ENCODE measurements at regions not wholly inside any gene's neighbourhood (a gene's known extent, or its start where the extent isn't known, plus 50 kb on each side); places are given as distances from the start of the nearest gene placed in this dataset.
A peak's percentile ranks its signal among the peaks of the same experiment; 100 is the strongest.

- H3K27me3 ChIP-seq, result no peaks in the 10 kb centered on the region
- TF ChIP-seq EP300 (IDR thresholded peaks at IDR 0.05), result no peak
- TF ChIP-seq POLR2A (IDR thresholded peaks at IDR 0.05), result no peak
- TF ChIP-seq POLR2AphosphoS5 (IDR thresholded peaks at IDR 0.05), result no peak
- TF ChIP-seq, protein P1, sequence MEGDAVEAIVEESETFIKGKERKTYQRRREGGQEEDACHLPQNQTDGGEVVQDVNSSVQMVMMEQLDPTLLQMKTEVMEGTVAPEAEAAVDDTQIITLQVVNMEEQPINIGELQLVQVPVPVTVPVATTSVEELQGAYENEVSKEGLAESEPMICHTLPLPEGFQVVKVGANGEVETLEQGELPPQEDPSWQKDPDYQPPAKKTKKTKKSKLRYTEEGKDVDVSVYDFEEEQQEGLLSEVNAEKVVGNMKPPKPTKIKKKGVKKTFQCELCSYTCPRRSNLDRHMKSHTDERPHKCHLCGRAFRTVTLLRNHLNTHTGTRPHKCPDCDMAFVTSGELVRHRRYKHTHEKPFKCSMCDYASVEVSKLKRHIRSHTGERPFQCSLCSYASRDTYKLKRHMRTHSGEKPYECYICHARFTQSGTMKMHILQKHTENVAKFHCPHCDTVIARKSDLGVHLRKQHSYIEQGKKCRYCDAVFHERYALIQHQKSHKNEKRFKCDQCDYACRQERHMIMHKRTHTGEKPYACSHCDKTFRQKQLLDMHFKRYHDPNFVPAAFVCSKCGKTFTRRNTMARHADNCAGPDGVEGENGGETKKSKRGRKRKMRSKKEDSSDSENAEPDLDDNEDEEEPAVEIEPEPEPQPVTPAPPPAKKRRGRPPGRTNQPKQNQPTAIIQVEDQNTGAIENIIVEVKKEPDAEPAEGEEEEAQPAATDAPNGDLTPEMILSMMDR (IDR thresholded peaks at IDR 0.05), result no peak
- H3K36me3 ChIP-seq, result no peaks in the 10 kb centered on the region
- no peak overlapping the region for H3K4me3 ChIP-seq
- no peaks in the 10 kb centered on the region for H3K9me3 ChIP-seq
- H3K27ac ChIP-seq, result no peak overlapping the region
- no peaks in the 10 kb centered on the region for H3K4me1 ChIP-seq
- no peak for ATAC-seq
These were observed 399.3 kb upstream of the FSHR start for GRCh38 chr2:49553658-49554057.

GRCh38 chr2:49532702-49533101 is 378.4 kb upstream of the FSHR start:
- ATAC-seq, result no peak
- H3K9me3 ChIP-seq, result peaks cover 0 to 29% (median 0%) of the 10 kb centered on the region in 3 donors
- H3K27me3 ChIP-seq, result no peaks in the 10 kb centered on the region
- no peak overlapping the region for H3K27ac ChIP-seq
- no peak overlapping the region for H3K4me3 ChIP-seq
- H3K36me3 ChIP-seq, result no peaks in the 10 kb centered on the region
- H3K4me1 ChIP-seq, result no peaks in the 10 kb centered on the region
- TF ChIP-seq POLR2A (IDR thresholded peaks at IDR 0.05) (no peak), EP300 (IDR thresholded peaks at IDR 0.05) (no peak), POLR2AphosphoS5 (IDR thresholded peaks at IDR 0.05) (no peak)
- TF ChIP-seq, protein P1 (IDR thresholded peaks at IDR 0.05), result no peak

GRCh38 chr2:49515996-49516782 is 361.9 kb upstream of the FSHR start:
- H3K27me3 ChIP-seq, result no peaks in the 10 kb centered on the region
- H3K36me3 ChIP-seq, result no peaks in the 10 kb centered on the region
- TF ChIP-seq, protein P1 (IDR thresholded peaks at IDR 0.05), result no peak
- no peak for TF ChIP-seq EP300 (IDR thresholded peaks at IDR 0.05)
- no peak for TF ChIP-seq POLR2AphosphoS5 (IDR thresholded peaks at IDR 0.05)
- TF ChIP-seq POLR2A (IDR thresholded peaks at IDR 0.05), result no peak
- no peaks in the 10 kb centered on the region for H3K4me1 ChIP-seq
- H3K27ac ChIP-seq, result no peak overlapping the region
- 61 to 76% methylated on average over 2 of the region's 2 CpGs for WGBS, 2 donors (ENCODE audit: low coverage in 1 of 2)
- ATAC-seq, result no peak
- H3K4me3 ChIP-seq, result no peak overlapping the region
- no peaks in the 10 kb centered on the region for H3K9me3 ChIP-seq

GRCh38 chr2:49514201-49514600 is 359.9 kb upstream of the FSHR start:
- no peak overlapping the region for H3K4me3 ChIP-seq
- TF ChIP-seq POLR2A (IDR thresholded peaks at IDR 0.05) (no peak), POLR2AphosphoS5 (IDR thresholded peaks at IDR 0.05) (no peak), EP300 (IDR thresholded peaks at IDR 0.05) (no peak)
- TF ChIP-seq, protein P1 (IDR thresholded peaks at IDR 0.05), result no peak
- H3K27ac ChIP-seq, result no peak overlapping the region
- H3K4me1 ChIP-seq, result no peaks in the 10 kb centered on the region
- H3K36me3 ChIP-seq, result no peaks in the 10 kb centered on the region
- H3K27me3 ChIP-seq, result no peaks in the 10 kb centered on the region
- WGBS, 2 donors (ENCODE audit: low coverage in 1 of 2), result 50 to 72% methylated on average over 1 of the region's 1 CpG
- H3K9me3 ChIP-seq, result no peaks in the 10 kb centered on the region
- ATAC-seq, result no peak

DNA sequence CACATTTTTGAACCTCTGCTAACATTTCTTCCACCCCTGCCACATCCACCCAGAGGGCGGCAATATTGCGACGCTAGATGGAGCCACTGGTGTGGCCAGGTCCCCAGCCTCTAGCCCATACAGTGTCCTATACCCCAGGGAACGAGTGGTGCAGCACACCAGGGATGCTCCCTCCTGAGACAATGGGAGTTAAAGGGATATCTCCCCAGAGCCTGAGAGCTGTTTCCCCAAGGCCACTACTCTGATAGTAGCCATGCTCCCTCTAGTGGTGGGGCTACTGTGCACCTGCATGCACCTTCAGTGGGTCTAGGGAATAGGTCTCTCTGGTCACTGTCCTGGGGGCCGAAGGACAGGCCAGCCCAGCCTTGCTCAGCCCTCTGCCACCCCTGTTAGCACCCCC is 336.4 kb upstream of the FSHR start:
- Histone ChIP-seq H3K9me3 (no peaks in the 10 kb centered on the region), H3K36me3 (no peaks in the 10 kb centered on the region), H3K27me3 (no peaks in the 10 kb centered on the region), H3K27ac (no peak overlapping the region), H3K4me3 (no peak overlapping the region), H3K4me1 (peaks cover 0 to 7% (median 0%) of the 10 kb centered on the region in 3 donors)
- WGBS, 2 donors (ENCODE audit: low coverage in 1 of 2), result 49% methylated on average over 3 of the region's 5 CpGs; no CpG with 5 or more reads in 1 of the 2 donors
- TF ChIP-seq POLR2AphosphoS5 (IDR thresholded peaks at IDR 0.05) (no peak), EP300 (IDR thresholded peaks at IDR 0.05) (no peak)
- TF ChIP-seq, protein P1 (IDR thresholded peaks at IDR 0.05), result peak in 1 of 4 experiments; percentile 43
- no peak for ATAC-seq
